GM18499 (cell line): ENCODE measurements at regions not wholly inside any gene's neighbourhood (a gene's known extent, or its start where the extent isn't known, plus 50 kb on each side); places are given as distances from the start of the nearest gene placed in this dataset.

Source experiments
- ATAC-seq: cut with Tn5 transposase; IDR thresholded peaks from one replicate; pipeline ENCODE4 v1.9.1; 2021; ENCODE audit warnings: moderate number of reproducible peaks; ENCODE audit not compliant: insufficient read depth, unreplicated experiment

- no peak for ATAC-seq
These were observed 85.1 kb upstream of the ARHGAP5 start for GRCh38 chr14:31992011-31992447.

GRCh38 chr14:31993521-31993951 lies 83.6 kb upstream of the ARHGAP5 start:
- ATAC-seq: no peak

- ATAC-seq: no peak
These were observed 82.6 kb upstream of the ARHGAP5 start for GRCh38 chr14:31994391-31995033.

GRCh38 chr14:32003585-32003984 lies 73.5 kb upstream of the ARHGAP5 start:
- no peak for ATAC-seq

GRCh38 chr14:32004300-32004699 lies 72.8 kb upstream of the ARHGAP5 start:
- ATAC-seq: no peak

- ATAC-seq: no peak
These were observed 71.5 kb upstream of the ARHGAP5 start for GRCh38 chr14:32005628-32006027.

- no peak for ATAC-seq
These were observed 70.6 kb upstream of the ARHGAP5 start for GRCh38 chr14:32006263-32007110.

GRCh38 chr14:32007755-32008362 lies 69.2 kb upstream of the ARHGAP5 start:
- ATAC-seq: no peak

- no peak for ATAC-seq
These were observed 68.4 kb upstream of the ARHGAP5 start for GRCh38 chr14:32008602-32009193.

GRCh38 chr14:32009221-32009975 lies 67.7 kb upstream of the ARHGAP5 start:
- ATAC-seq: no peak

- no peak for ATAC-seq
These were observed 67.0 kb upstream of the ARHGAP5 start for GRCh38 chr14:32009976-32010581.

GRCh38 chr14:32010604-32011125 lies 66.4 kb upstream of the ARHGAP5 start:
- no peak for ATAC-seq

GRCh38 chr14:32011225-32011624 lies 65.9 kb upstream of the ARHGAP5 start:
- ATAC-seq: no peak

- no peak for ATAC-seq
These were observed 65.0 kb upstream of the ARHGAP5 start for GRCh38 chr14:32012062-32012461.

- no peak for ATAC-seq
These were observed 64.5 kb upstream of the ARHGAP5 start for GRCh38 chr14:32012571-32012970.

- ATAC-seq: no peak
These were observed 64.0 kb upstream of the ARHGAP5 start for GRCh38 chr14:32013083-32013482.

GRCh38 chr14:32014057-32014456 lies 63.0 kb upstream of the ARHGAP5 start:
- ATAC-seq: no peak

- ATAC-seq: no peak
These were observed 62.6 kb upstream of the ARHGAP5 start for GRCh38 chr14:32014498-32014897.

- no peak for ATAC-seq
These were observed 61.9 kb upstream of the ARHGAP5 start for GRCh38 chr14:32015166-32015565.

- no peak for ATAC-seq
These were observed 59.5 kb upstream of the ARHGAP5 start for GRCh38 chr14:32017587-32017986.
